K562 (cell line): ENCODE measurements at regions not wholly inside any gene's neighbourhood (a gene's known extent, or its start where the extent isn't known, plus 50 kb on each side); places are given as distances from the start of the nearest gene placed in this dataset.

ENCODE experiments used
- ATAC-seq: fragments of 200-7000 bp; cut with Tn5 transposase; 3 replicates; pipeline ENCODE4 v1.9.1; 2020; ENCODE audit warnings: moderate library complexity
- BruUV-seq: library from RNA; stranded (reverse); fragments of 400-500 nt; replicated peaks from 2 replicates; lab custom pipeline; 2021; lab: Mats Ljungman, UMichigan
- CTCF ChIA-PET: fragments of 300-600 bp; formaldehyde crosslinking; extraction: SDS; loops from one replicate; lab custom pipeline; 2021; ENCODE audit warnings: low intra/inter-chr PET ratio; lab: Yijun Ruan, JAX
- POLR2A ChIA-PET: fragments of 300-600, 350-650 bp; sonication (Branson Sonifier 250); formaldehyde crosslinking; extraction: SDS; loops from one replicate; lab custom pipeline; 2021; ENCODE audit warnings: antibody characterized with exemption, inconsistent platforms; lab: Yijun Ruan, JAX
- DNase-seq, 4 experiments: peaks; one replicate each; pipeline versions ENCODE4 v3.0.0 to v3.0.0-alpha.2; 2011 to 2018; ENCODE audit warnings: low spot score in 3 of 4, mixed read lengths in 3 of 4; ENCODE audit errors: extremely low read depth in 1 of 4
- FAIRE-seq: peaks from 2 replicates; lab custom pipeline; 2011; peaks lifted over from hg19 to GRCh38; lab: Jason Lieb, UNC
- H2AFZ ChIP-seq: 2 replicates; pipeline ENCODE4 v1.6.0; 2011; ENCODE audit warnings: low read depth, low read length, control low read depth, inconsistent platforms
- H3K27ac ChIP-seq: fragments of 200-600 bp; 3 replicates; pipeline ENCODE4 v1.8.0; 2011; ENCODE audit warnings: low read depth, mild to moderate bottlenecking, control low read depth, inconsistent platforms, low read length, moderate library complexity, mixed read lengths; ENCODE audit errors: extremely low read depth
- H3K27me3 ChIP-seq, 2 experiments: fragments of 300-600 bp in 1 of 2; 2 replicates in 1 of 2; 3 replicates in 1 of 2; pipeline versions ENCODE4 v1.6.0 to v1.8.0; 2011; ENCODE audit warnings: inconsistent platforms in 2 of 2, low read length in 2 of 2, mild to moderate bottlenecking in 1 of 2, mixed read lengths in 1 of 2, moderate library complexity in 1 of 2; ENCODE audit not compliant: control insufficient read depth in 2 of 2, insufficient read depth in 2 of 2
- H3K36me3 ChIP-seq: fragments of 300-600 bp; 3 replicates; pipeline ENCODE4 v1.8.0; 2011; ENCODE audit warnings: mild to moderate bottlenecking, low read length, inconsistent platforms; ENCODE audit not compliant: control insufficient read depth, insufficient read depth
- H3K4me1 ChIP-seq, 2 experiments: fragments of 200-600 bp in 1 of 2; replicated peaks in 1 of 2; 2 replicates in 1 of 2; 3 replicates in 1 of 2; pipeline versions ENCODE4 v1.5.1 to v1.8.0; 2011; ENCODE audit warnings: inconsistent platforms in 2 of 2, low read length in 2 of 2, mild to moderate bottlenecking in 1 of 2, mixed read lengths in 1 of 2, moderate library complexity in 1 of 2; ENCODE audit not compliant: control insufficient read depth in 2 of 2, insufficient read depth in 2 of 2
- H3K4me2 ChIP-seq: 2 replicates; pipeline ENCODE4 v1.6.1; 2011; ENCODE audit warnings: low read length, control low read depth, inconsistent platforms, mixed read lengths; ENCODE audit not compliant: insufficient read depth
- H3K4me3 ChIP-seq: fragments of 200-600 bp; sonication (generic), shearing (Covaris generic); 2 replicates; pipeline ENCODE4 v1.5.1; 2016; ENCODE audit warnings: control low read depth, inconsistent platforms
- H3K79me2 ChIP-seq: fragments of 200-600 bp; 3 replicates; pipeline ENCODE4 v1.8.0; 2011; ENCODE audit warnings: low read length, inconsistent platforms; ENCODE audit not compliant: control insufficient read depth, insufficient read depth
- H3K9ac ChIP-seq, 2 experiments: 2 replicates each; pipeline versions ENCODE4 v1.6.0 to v1.6.1; 2011; ENCODE audit warnings: low read depth in 2 of 2, low read length in 2 of 2, control low read depth in 1 of 2, inconsistent platforms in 1 of 2, mild to moderate bottlenecking in 1 of 2, mixed read lengths in 1 of 2; ENCODE audit not compliant: insufficient read depth in 1 of 2
- H3K9me1 ChIP-seq: one replicate; pipeline ENCODE4 v1.6.0; 2011; ENCODE audit warnings: inconsistent platforms, mild to moderate bottlenecking, low read length, moderate library complexity; ENCODE audit not compliant: control insufficient read depth, insufficient read depth
- H3K9me3 ChIP-seq: replicated peaks from 2 replicates; pipeline ENCODE4 v1.5.1; 2011; ENCODE audit warnings: low read depth, low read length, inconsistent platforms; ENCODE audit not compliant: control insufficient read depth, insufficient read depth
- H4K20me1 ChIP-seq: replicated peaks from 2 replicates; pipeline ENCODE4 v1.6.1; 2011; ENCODE audit warnings: low read length, inconsistent platforms, mixed read lengths; ENCODE audit not compliant: control insufficient read depth, insufficient read depth
- TAF15 ChIP-seq: fragments of 200-400 bp; formaldehyde crosslinking; IDR thresholded peaks from 2 replicates; pipeline ENCODE4 v1.6.1; 2017; ENCODE audit warnings: mild to moderate bottlenecking, low read depth, low read length, moderate library complexity
- TCF7L2 ChIP-seq: fragments of 150-350 bp; IDR thresholded peaks from 2 replicates; pipeline ENCODE4 v1.6.1; 2016; ENCODE audit warnings: low read depth, mild to moderate bottlenecking, low read length, moderate library complexity
- ZNF224 ChIP-seq: sonication (generic); formaldehyde crosslinking; IDR thresholded peaks from 2 replicates; pipeline ENCODE4 v1.8.0; 2022; ENCODE audit warnings: mild to moderate bottlenecking, missing genetic modification reagents
- ZNF830 ChIP-seq: fragments of 250-450 bp; sonication (Bioruptor Pico); IDR thresholded peaks from 2 replicates; pipeline ENCODE4 v1.5.0; 2021; ENCODE audit warnings: mild to moderate bottlenecking
- ZSCAN29 ChIP-seq: fragments of 450-650 bp; IDR thresholded peaks from 2 replicates; pipeline ENCODE4 v1.6.1; 2017
- WGBS: fragments of 100-300 bp; shearing (Covaris generic); methylation state at CpG from one replicate; pipeline ENCODE4 v1.1.6; 2016; ENCODE audit warnings: low coverage, mixed read lengths; ENCODE audit not compliant: insufficient coverage; ENCODE audit errors: missing lambda C conversion rate; 5-methylcytosine and 5-hydroxymethylcytosine counted together
- in situ Hi-C: fragments of 300-500 bp; cut with MboI; formaldehyde crosslinking; loops from 4 replicates; pipeline ENCODE4 v1.15.0; 2018; ENCODE audit warnings: inconsistent platforms, mixed read lengths
- intact Hi-C: fragments of 100-400 bp; cut with micrococcal nuclease; formaldehyde crosslinking; loops from 2 replicates; pipeline ENCODE4 v1.14.2; 2022
- TF ChIP-seq, protein P1 (sequence below), 2 experiments: fragments of 450-650 bp; IDR thresholded peaks; 2 replicates each; pipeline ENCODE4 v1.6.1; 2018; ENCODE audit warnings: mild to moderate bottlenecking in 2 of 2, low read depth in 1 of 2; ENCODE audit not compliant: partially characterized antibody in 2 of 2
- TF ChIP-seq, protein P2 (sequence below): fragments of 450-650 bp; IDR thresholded peaks from 2 replicates; pipeline ENCODE4 v1.6.1; 2016; ENCODE audit warnings: low read depth, mild to moderate bottlenecking, moderate library complexity

DNA sequence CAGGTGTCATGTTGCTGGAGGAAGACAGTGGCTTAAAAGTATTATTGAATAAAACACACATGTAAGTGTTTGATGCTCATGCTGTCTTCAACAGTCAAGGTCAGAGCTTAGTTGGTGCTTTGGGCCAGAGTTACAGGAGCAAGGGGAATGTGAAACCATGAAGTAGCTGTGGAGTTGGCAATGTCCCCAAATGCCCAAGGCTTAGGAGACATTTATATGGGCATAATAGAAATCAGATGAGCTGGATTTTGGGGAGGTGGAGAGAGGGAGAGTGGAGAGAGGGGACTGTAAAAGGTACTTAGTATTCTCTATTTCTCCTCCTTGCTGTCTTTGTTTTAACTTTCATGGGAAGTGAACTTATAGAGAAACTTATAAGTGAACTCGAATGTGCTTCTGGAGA, 407.8 kb downstream of the ETS1 start:
- no peak for DNase-seq
- no TSS peak for BruUV-seq
- no peaks in the 10 kb centered on the region for H4K20me1 ChIP-seq
- no peak overlapping the region for H3K9ac ChIP-seq
- no peak overlapping the region for H2AFZ ChIP-seq
- H3K27me3 ChIP-seq: no peaks in the 10 kb centered on the region
- no peak overlapping the region for H3K27ac ChIP-seq
- no peak overlapping the region for H3K4me3 ChIP-seq
- no peak for ATAC-seq
- 0% methylated on average over 1 of the region's 1 CpG for WGBS
- no peaks in the 10 kb centered on the region; the same call in 1 of the 2 replicates for H3K9me3 ChIP-seq
- H3K9me1 ChIP-seq: no peaks in the 10 kb centered on the region
- H3K79me2 ChIP-seq: no peaks in the 10 kb centered on the region
- H3K4me1 ChIP-seq: no peaks in the 10 kb centered on the region
- ChIA-PET POLR2A (no interaction called here), CTCF (no interaction called here)
- H3K4me2 ChIP-seq: no peak overlapping the region
- intact Hi-C loops: no loop called here
- in situ Hi-C loops: loop anchor here (10.0 kb wide), 2 partner anchors 445 to 655 kb away; no protein-coding TSS in a partner anchor
- FAIRE-seq: no peak
- no peaks in the 10 kb centered on the region for H3K36me3 ChIP-seq
- TF ChIP-seq TAF15 (no peak), ZNF224 (CRISPR knock-in tag) (no peak), ZNF830 (CRISPR knock-in tag) (no peak), ZSCAN29 (no peak), TCF7L2 (no peak)
- TF ChIP-seq, protein P1, sequence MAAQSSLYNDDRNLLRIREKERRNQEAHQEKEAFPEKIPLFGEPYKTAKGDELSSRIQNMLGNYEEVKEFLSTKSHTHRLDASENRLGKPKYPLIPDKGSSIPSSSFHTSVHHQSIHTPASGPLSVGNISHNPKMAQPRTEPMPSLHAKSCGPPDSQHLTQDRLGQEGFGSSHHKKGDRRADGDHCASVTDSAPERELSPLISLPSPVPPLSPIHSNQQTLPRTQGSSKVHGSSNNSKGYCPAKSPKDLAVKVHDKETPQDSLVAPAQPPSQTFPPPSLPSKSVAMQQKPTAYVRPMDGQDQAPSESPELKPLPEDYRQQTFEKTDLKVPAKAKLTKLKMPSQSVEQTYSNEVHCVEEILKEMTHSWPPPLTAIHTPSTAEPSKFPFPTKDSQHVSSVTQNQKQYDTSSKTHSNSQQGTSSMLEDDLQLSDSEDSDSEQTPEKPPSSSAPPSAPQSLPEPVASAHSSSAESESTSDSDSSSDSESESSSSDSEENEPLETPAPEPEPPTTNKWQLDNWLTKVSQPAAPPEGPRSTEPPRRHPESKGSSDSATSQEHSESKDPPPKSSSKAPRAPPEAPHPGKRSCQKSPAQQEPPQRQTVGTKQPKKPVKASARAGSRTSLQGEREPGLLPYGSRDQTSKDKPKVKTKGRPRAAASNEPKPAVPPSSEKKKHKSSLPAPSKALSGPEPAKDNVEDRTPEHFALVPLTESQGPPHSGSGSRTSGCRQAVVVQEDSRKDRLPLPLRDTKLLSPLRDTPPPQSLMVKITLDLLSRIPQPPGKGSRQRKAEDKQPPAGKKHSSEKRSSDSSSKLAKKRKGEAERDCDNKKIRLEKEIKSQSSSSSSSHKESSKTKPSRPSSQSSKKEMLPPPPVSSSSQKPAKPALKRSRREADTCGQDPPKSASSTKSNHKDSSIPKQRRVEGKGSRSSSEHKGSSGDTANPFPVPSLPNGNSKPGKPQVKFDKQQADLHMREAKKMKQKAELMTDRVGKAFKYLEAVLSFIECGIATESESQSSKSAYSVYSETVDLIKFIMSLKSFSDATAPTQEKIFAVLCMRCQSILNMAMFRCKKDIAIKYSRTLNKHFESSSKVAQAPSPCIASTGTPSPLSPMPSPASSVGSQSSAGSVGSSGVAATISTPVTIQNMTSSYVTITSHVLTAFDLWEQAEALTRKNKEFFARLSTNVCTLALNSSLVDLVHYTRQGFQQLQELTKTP (IDR thresholded peaks at IDR 0.05; ENCODE audit: low read depth in 1 of 2, partially characterized antibody in 2 of 2): no peak
- TF ChIP-seq, protein P2, sequence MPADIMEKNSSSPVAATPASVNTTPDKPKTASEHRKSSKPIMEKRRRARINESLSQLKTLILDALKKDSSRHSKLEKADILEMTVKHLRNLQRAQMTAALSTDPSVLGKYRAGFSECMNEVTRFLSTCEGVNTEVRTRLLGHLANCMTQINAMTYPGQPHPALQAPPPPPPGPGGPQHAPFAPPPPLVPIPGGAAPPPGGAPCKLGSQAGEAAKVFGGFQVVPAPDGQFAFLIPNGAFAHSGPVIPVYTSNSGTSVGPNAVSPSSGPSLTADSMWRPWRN: no peak
